H7 (cell line): ENCODE measurements at regions not wholly inside any gene's neighbourhood (a gene's known extent, or its start where the extent isn't known, plus 50 kb on each side); places are given as distances from the start of the nearest gene placed in this dataset.
"Not testable (repeated sequence)": the region's sequence is repeated elsewhere in the genome, so short reads cannot be mapped to it uniquely, and the experiment has no call there.

Experiments
- DNase-seq: peaks from one replicate; pipeline ENCODE4 v3.0.0; 2012
- H3K27me3 ChIP-seq: 2 replicates; pipeline ENCODE4 v1.6.0; 2011; ENCODE audit warnings: mild to moderate bottlenecking, low read length; ENCODE audit not compliant: control insufficient read depth, insufficient read depth
- H3K36me3 ChIP-seq: replicated peaks from 2 replicates; pipeline ENCODE4 v1.5.1; 2011; ENCODE audit warnings: low read length; ENCODE audit not compliant: control insufficient read depth, insufficient read depth
- H3K4me3 ChIP-seq: 2 replicates; pipeline ENCODE4 v1.5.1; 2011; ENCODE audit warnings: low read depth, mild to moderate bottlenecking, control low read depth, low read length, moderate library complexity; ENCODE audit not compliant: insufficient read depth

DNA sequence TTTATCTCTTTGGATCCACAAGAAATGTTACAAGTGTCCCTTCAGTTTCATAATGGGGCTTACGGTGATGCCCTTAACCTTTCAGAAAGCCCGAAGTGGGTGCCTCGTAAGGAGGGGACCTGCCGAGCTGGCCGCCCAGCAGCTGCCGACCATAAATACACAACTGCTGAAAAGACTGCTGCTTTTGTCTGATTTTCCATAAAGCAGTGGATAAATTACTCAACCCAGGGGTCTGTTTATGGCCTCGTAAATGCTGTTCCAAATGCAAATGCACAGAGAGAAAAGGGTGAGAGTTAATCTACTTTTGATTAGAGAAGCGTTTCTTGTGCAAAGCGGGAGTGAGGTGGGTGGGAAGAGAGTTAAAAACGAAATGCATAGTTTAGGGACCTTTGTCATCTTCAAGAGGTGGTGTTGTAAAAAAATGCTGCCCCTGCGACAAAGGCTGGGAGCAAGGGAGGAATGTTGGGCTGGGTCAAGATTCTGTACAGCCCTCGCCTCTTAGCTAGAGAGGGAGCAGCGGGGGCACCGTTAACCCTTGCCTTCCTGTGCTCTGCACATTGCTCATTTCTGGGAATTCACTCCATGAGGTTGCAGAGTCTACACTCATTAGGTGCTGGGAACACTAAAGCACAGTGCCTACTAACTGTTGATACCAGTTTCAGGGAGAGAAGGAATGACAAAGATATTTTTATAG, 112.0 kb upstream of the MTHFD1L start:
- no peaks in the 10 kb centered on the region for H3K36me3 ChIP-seq
- H3K4me3 ChIP-seq = no peak overlapping the region
- DNase-seq = peak; percentile 54
- H3K27me3 ChIP-seq = no peaks in the 10 kb centered on the region; the same call in 1 of the 2 replicates

GRCh38 chr6:150755042-150755441, 110.5 kb upstream of the MTHFD1L start:
- Histone ChIP-seq H3K27me3 (no peaks in the 10 kb centered on the region; the same call in 1 of the 2 replicates), H3K36me3 (no peaks in the 10 kb centered on the region), H3K4me3 (no peak overlapping the region)
- no peak for DNase-seq

DNA sequence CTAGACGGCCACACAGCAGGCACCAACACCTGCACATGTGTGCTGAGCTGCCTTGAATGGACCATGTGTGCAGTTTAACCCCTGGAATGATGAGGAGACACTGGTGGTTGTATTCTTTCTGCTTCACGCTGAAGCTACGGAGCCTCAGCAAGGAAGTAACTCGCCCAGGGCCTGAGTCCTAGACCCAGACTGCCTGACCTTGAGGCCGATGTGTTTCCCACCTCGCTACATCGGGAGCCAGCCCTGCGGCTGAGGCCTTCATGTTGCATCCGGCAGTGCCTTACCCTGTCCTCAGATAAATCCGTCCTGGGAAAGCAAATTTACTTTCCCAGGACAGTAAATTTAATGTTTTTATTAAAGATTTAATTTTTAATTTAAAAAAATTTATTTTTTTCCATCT, 110.0 kb upstream of the MTHFD1L start:
- DNase-seq = no peak
- Histone ChIP-seq H3K36me3 (no peaks in the 10 kb centered on the region), H3K4me3 (no peak overlapping the region), H3K27me3 (no peaks in the 10 kb centered on the region; the same call in 1 of the 2 replicates)

- DNase-seq = no peak
- no peaks in the 10 kb centered on the region for H3K36me3 ChIP-seq
- no peak overlapping the region for H3K4me3 ChIP-seq
- no peaks in the 10 kb centered on the region; the same call in 1 of the 2 replicates for H3K27me3 ChIP-seq
Observed at GRCh38 chr6:150756173-150756572, 109.3 kb upstream of the MTHFD1L start.

DNA sequence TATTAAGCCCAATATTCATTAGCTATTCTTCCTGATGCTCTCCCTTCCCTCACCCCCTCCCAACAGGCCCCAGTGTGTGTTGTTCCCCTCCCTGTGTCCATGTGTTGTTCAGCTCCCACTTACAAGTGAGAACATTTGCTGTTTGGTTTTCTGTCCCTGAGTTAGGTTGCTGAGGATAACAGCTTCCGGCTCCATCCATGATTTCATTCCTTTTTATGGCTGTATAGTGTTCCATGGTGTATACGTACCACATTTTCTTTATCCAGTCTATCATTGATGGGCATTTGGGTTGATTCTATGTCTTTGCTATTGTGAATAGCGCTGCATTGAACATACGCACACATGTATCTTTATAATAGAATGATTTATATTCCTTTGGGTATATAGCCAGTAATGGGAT, 107.7 kb upstream of the MTHFD1L start:
- not testable (repeated sequence) for DNase-seq, H3K36me3 ChIP-seq, H3K27me3 ChIP-seq, H3K4me3 ChIP-seq

DNA sequence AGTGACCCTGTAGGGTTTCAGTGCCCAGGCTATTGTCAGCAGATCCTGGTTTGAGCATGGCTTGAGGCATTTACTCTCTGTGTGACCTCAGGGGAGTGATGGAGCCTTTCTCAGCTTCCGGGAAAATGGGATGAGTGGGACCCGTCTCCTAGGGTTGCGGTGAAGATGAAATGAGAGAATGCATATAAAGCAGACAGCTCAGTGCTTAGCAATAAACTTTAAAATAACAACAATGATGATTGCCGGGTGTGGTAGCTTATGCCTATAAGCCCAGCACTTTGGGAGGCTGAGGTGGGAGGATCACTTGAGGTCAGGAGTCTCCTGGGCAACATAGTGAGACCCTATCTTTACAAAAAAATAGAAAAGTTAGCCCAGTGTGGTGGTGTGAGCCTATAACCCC, 106.0 kb upstream of the MTHFD1L start:
- Histone ChIP-seq H3K36me3 (no peaks in the 10 kb centered on the region), H3K4me3 (no peak overlapping the region), H3K27me3 (no peaks in the 10 kb centered on the region)
- no peak for DNase-seq

GRCh38 chr6:150761771-150762170, 103.7 kb upstream of the MTHFD1L start:
- H3K36me3 ChIP-seq = no peaks in the 10 kb centered on the region
- DNase-seq = no peak
- no peak overlapping the region for H3K4me3 ChIP-seq
- H3K27me3 ChIP-seq = no peaks in the 10 kb centered on the region

DNA sequence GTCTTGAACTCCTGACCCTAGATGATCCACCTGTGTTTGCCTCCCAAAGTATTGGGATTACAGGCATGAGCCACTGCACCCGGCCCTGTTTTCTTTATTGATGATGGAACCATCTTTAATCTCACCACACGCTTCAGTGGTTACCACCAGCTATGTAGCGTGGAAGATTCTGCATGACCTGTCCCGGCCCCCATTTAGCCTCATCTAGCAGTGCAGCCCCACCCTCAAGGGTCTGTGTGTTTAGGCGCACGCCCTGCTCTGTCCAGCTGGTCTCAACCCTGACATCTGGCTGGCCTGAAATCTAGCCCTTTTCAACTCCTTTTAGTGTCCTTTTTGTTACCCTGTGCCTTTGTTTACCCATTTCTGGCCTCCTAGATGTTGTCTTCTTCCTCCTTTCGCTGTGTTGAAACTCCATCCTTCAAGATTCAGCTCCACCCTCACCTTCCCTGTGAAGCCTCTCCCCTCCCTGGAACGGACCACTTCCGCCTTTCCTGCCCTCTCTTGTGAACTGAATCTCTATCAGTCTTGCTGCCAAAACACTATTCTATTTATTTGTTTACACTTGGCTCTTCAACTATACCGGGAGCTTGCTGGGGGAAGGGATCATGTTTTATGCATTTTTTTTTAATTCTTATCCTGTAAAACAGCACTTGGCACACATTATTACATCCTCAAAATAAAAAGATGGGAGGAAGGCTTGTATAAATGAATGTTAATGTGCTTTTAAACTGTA, 101.0 kb upstream of the MTHFD1L start:
- Histone ChIP-seq H3K36me3 (no peaks in the 10 kb centered on the region), H3K27me3 (no peaks in the 10 kb centered on the region), H3K4me3 (no peak overlapping the region)
- no peak for DNase-seq

GRCh38 chr6:150765067-150765764, 100.3 kb upstream of the MTHFD1L start:
- DNase-seq = no peak

DNA sequence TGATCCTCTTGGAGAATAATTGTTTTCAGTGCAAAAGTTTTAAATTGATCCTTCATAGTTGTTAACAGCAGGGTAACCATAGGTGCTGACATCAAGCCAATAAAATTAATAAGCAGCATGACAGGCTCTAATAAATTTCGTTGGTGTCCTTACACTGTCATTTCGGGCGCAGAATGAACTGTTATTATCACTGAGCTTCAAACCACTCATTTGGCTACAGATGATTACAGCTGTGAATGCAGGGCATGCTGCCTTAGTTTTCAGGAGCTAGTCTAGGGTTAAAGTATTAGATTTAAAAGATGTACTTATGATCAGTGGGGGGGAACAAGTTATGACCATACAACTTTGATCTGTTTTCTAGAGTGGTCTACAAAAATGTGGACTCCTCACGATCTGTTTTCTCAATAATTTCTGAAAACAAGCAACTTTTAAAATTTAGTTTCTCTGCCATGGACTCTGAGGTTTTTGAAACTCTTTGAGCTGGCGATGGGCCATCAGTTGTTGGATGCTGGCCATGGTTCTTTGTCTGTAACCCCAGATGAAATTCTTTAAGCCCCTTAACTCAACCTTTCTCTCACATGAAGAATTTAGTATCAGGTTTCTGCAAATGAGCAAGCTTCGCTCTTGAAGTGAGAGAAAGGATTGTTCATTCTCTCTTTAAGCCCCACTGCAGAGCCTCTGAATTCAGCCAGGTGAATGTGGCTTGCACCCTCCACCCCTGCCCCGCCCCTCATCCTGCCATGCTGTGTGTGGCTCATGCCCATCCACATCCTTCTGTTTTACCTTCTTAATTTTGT, 99.1 kb upstream of the MTHFD1L start:
- DNase-seq = no peak
- Histone ChIP-seq H3K36me3 (no peaks in the 10 kb centered on the region), H3K4me3 (no peak overlapping the region), H3K27me3 (no peaks in the 10 kb centered on the region)

More at GRCh38 chr6:150765067-150765764, 100.3 kb upstream of the MTHFD1L start:
- Histone ChIP-seq H3K27me3 (no peaks in the 10 kb centered on the region), H3K4me3 (no peak overlapping the region), H3K36me3 (no peaks in the 10 kb centered on the region)

GRCh38 chr6:150767161-150767560, 98.3 kb upstream of the MTHFD1L start:
- DNase-seq = no peak
- Histone ChIP-seq H3K4me3 (no peak overlapping the region), H3K27me3 (no peaks in the 10 kb centered on the region), H3K36me3 (no peaks in the 10 kb centered on the region)

DNA sequence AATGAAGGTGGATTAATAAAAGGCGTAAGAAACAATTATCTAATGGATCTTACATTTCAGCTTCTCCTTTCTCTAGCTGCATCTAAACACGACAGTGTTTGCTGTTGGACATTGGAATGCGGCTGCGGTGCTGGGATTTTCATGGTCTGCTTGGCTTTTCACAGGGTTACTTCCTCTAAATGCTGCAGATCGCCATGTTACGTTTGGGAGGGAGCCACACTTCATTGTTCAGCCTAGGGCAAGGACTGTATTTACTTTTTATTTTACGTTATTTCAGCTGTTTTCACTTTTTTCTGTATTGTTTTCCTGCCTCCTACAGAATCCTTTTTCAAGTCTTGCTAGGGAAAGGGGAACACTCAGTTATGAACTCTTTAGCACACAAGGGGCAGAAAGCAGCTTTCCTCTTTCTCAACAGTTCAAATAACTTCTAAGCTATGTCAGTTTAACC, 97.9 kb upstream of the MTHFD1L start:
- no peak overlapping the region for H3K4me3 ChIP-seq
- H3K36me3 ChIP-seq = no peaks in the 10 kb centered on the region
- no peak for DNase-seq
- H3K27me3 ChIP-seq = no peaks in the 10 kb centered on the region

- DNase-seq = no peak
- H3K36me3 ChIP-seq = no peaks in the 10 kb centered on the region
- no peak overlapping the region for H3K4me3 ChIP-seq
- no peaks in the 10 kb centered on the region for H3K27me3 ChIP-seq
Observed at GRCh38 chr6:150770637-150771036, 94.9 kb upstream of the MTHFD1L start.

DNA sequence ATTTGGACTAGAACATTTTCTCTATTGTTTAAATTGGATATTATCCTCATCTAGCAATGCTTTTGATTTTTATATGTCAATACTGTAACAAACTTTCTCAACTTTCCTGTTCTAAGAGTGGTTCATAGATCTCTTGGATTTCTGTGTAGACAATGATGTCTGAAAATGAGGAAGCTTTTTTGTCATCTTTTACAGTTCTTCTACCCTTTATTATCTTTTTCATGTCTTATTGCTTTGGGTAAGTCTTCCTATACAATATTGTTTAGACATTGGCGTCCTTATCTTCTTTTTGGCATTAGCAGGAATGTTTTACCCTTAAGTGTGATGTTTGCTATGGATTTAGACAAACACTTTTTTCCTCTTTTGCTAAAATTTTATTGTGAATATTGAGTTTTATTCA, 91.5 kb upstream of the MTHFD1L start:
- DNase-seq = no peak
- H3K36me3 ChIP-seq = no peaks in the 10 kb centered on the region
- H3K27me3 ChIP-seq = no peaks in the 10 kb centered on the region
- no peak overlapping the region for H3K4me3 ChIP-seq
